SK-N-MC (cell line): ENCODE measurements at regions not wholly inside any gene's neighbourhood (a gene's known extent, or its start where the extent isn't known, plus 50 kb on each side); places are given as distances from the start of the nearest gene placed in this dataset.

Experiments
- EZH2 ChIP-seq: fragments of 200-600 bp; sonication (generic); IDR thresholded peaks from one replicate; pipeline ENCODE4 v1.6.1; 2017; ENCODE audit warnings: antibody characterized with exemption
- FOXP2 ChIP-seq: optimal IDR thresholded peaks from 2 replicates; pipeline ENCODE3; 2011; ENCODE audit warnings: mild to moderate bottlenecking, moderate library complexity; ENCODE audit not compliant: insufficient read depth; ENCODE audit errors: extremely low read length, control extremely low read depth
- POLR2AphosphoS5 ChIP-seq: IDR thresholded peaks from 2 replicates; pipeline ENCODE4 v1.6.1; 2012; ENCODE audit warnings: mild to moderate bottlenecking, low read depth, low read length, borderline replicate concordance

DNA sequence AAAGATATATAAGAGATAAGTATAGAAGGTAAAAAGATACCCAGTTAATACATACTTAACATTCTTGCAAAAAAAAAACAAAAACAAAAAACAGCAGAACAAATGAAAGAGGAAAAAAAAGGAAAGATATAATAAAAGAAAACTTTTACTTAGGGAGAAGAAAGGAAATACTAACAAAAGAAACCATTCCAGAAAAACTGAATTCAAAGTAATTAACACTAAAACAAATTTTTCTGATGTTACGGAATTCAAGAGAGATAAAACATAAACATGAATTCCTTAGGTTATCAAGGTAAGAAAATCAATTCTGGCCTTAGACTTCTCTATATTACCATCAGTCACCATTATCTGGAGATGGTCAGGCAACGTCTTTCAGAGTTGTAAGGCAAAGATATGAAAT is 261.8 kb downstream of the ZEB2 start:
- TF ChIP-seq FOXP2 (no peak), EZH2 (no peak), POLR2AphosphoS5 (no peak)
